ENCODE measurements at regions not wholly inside any gene's neighbourhood (a gene's known extent, or its start where the extent isn't known, plus 50 kb on each side); places are given as distances from the start of the nearest gene placed in this dataset.

GRCh38 chr4:66955784-66956183 is 589.5 kb downstream of the CENPC start:
- TF ChIP-seq, protein P1, sequence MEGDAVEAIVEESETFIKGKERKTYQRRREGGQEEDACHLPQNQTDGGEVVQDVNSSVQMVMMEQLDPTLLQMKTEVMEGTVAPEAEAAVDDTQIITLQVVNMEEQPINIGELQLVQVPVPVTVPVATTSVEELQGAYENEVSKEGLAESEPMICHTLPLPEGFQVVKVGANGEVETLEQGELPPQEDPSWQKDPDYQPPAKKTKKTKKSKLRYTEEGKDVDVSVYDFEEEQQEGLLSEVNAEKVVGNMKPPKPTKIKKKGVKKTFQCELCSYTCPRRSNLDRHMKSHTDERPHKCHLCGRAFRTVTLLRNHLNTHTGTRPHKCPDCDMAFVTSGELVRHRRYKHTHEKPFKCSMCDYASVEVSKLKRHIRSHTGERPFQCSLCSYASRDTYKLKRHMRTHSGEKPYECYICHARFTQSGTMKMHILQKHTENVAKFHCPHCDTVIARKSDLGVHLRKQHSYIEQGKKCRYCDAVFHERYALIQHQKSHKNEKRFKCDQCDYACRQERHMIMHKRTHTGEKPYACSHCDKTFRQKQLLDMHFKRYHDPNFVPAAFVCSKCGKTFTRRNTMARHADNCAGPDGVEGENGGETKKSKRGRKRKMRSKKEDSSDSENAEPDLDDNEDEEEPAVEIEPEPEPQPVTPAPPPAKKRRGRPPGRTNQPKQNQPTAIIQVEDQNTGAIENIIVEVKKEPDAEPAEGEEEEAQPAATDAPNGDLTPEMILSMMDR (conservative IDR thresholded peaks at IDR 0.05 in 1 of 2, IDR thresholded peaks at IDR 0.05 in 1 of 2; ENCODE audit: extremely low read depth in 1 of 2, insufficient read depth in 1 of 2, low read depth in 1 of 2, low read length in 2 of 2) = no peak
- TF ChIP-seq EZH2 (IDR thresholded peaks at IDR 0.05; ENCODE audit: borderline replicate concordance, low read length) = no peak
